Vagina (tissue), 2 donors: ENCODE measurements at regions not wholly inside any gene's neighbourhood (a gene's known extent, or its start where the extent isn't known, plus 50 kb on each side); places are given as distances from the start of the nearest gene placed in this dataset.

Experiments used
- DNase-seq, 2 donors: peaks; one replicate each; pipeline ENCODE4 v3.0.0-alpha.2; 2017; ENCODE audit errors: extremely low spot score in 2 of 2
- H3K27ac ChIP-seq: fragments of 200-600 bp; sonication (generic); one replicate; pipeline ENCODE4 v1.5.1; 2019
- H3K27me3 ChIP-seq: fragments of 200-600 bp; sonication (generic); one replicate; pipeline ENCODE4 v1.5.1; 2019
- H3K36me3 ChIP-seq, 2 donors: fragments of 200-600 bp; sonication (generic); one replicate each; pipeline ENCODE4 v1.5.1; 2017 to 2019
- H3K4me1 ChIP-seq: fragments of 200-600 bp; sonication (generic); one replicate; pipeline ENCODE4 v1.5.1; 2019
- H3K4me3 ChIP-seq, 2 donors: fragments of 200-600 bp; sonication (generic); 1 replicate in 1 of 2; 2 replicates in 1 of 2; pipeline ENCODE4 v1.5.1; 2016 to 2019
- H3K9me3 ChIP-seq: fragments of 200-600 bp; sonication (generic); one replicate; pipeline ENCODE4 v1.5.1; 2019
- CTCF ChIP-seq, 3 experiments: fragments of 450-650 bp in 2 of 3; fragments of 200-600 bp in 1 of 3; sonication (generic) in 1 of 3; IDR thresholded peaks; one replicate each; pipeline ENCODE4 v1.5.1; 2017 to 2019; ENCODE audit warnings: antibody characterized with exemption in 3 of 3, mild to moderate bottlenecking in 2 of 3, moderate library complexity in 2 of 3
- POLR2A ChIP-seq, 2 donors: fragments of 450-650 bp; IDR thresholded peaks; one replicate each; pipeline ENCODE4 v1.6.1; 2017; ENCODE audit warnings: antibody characterized with exemption in 2 of 2, mild to moderate bottlenecking in 2 of 2, moderate library complexity in 2 of 2
- POLR2AphosphoS5 ChIP-seq, 2 donors: sonication (generic); formaldehyde crosslinking; IDR thresholded peaks; one replicate each; pipeline ENCODE4 v1.9.0; 2017; ENCODE audit warnings: antibody characterized with exemption in 2 of 2, mild to moderate bottlenecking in 2 of 2, low read depth in 1 of 2; ENCODE audit not compliant: insufficient read depth in 1 of 2
- intact Hi-C: fragments of 100-400 bp; cut with DNase I; formaldehyde crosslinking; loops from one replicate; pipeline ENCODE4 v1.15.1; 2023

DNA sequence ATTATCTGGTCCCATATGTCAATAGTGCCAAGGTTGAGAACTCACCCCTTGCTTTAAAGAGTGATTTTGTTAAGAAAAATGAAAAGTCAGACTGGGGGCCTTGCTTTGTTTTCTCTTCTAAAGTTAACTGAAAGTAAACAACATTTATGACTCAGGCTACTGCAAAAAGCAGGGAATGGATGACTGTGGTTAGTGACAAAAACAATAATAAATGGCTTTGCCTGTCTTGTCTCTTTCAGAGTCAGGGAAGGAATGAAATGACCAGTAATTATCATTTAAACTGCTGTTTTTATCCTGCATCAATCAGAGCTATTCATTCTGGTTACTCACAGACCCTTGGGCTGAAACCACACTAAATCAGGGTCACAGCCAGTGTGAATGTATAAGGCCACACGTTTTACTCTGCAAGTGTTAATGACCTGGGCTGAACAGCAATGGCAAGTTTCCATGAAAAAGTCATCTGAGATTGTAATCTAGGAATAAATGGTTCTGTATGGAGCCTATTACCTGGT is 112.2 kb downstream of the ZNF608 start:
- intact Hi-C loops = no loop called here
- H3K27me3 ChIP-seq = no peaks in the 10 kb centered on the region
- no peaks in the 10 kb centered on the region for H3K9me3 ChIP-seq
- no peaks in the 10 kb centered on the region for H3K36me3 ChIP-seq
- peaks cover 14% of the 10 kb centered on the region for H3K4me1 ChIP-seq
- H3K27ac ChIP-seq = no peak overlapping the region
- no peak for DNase-seq
- H3K4me3 ChIP-seq = no peak overlapping the region
- TF ChIP-seq CTCF (IDR thresholded peaks at IDR 0.05) (no peak), POLR2A (IDR thresholded peaks at IDR 0.05) (no peak), POLR2AphosphoS5 (IDR thresholded peaks at IDR 0.05; ENCODE audit: insufficient read depth in 1 of 2, low read depth in 1 of 2) (no peak)

- H3K27ac ChIP-seq = no peak overlapping the region
- intact Hi-C loops = no loop called here
- H3K36me3 ChIP-seq = no peaks in the 10 kb centered on the region
- H3K9me3 ChIP-seq = no peaks in the 10 kb centered on the region
- no peaks in the 10 kb centered on the region for H3K27me3 ChIP-seq
- DNase-seq = no peak
- TF ChIP-seq POLR2AphosphoS5 (IDR thresholded peaks at IDR 0.05; ENCODE audit: insufficient read depth in 1 of 2, low read depth in 1 of 2) (no peak), POLR2A (IDR thresholded peaks at IDR 0.05) (no peak), CTCF (IDR thresholded peaks at IDR 0.05) (no peak)
- peaks cover 14% of the 10 kb centered on the region for H3K4me1 ChIP-seq
- no peak overlapping the region for H3K4me3 ChIP-seq
Measured at GRCh38 chr5:124633209-124633608, 113.2 kb downstream of the ZNF608 start.

DNA sequence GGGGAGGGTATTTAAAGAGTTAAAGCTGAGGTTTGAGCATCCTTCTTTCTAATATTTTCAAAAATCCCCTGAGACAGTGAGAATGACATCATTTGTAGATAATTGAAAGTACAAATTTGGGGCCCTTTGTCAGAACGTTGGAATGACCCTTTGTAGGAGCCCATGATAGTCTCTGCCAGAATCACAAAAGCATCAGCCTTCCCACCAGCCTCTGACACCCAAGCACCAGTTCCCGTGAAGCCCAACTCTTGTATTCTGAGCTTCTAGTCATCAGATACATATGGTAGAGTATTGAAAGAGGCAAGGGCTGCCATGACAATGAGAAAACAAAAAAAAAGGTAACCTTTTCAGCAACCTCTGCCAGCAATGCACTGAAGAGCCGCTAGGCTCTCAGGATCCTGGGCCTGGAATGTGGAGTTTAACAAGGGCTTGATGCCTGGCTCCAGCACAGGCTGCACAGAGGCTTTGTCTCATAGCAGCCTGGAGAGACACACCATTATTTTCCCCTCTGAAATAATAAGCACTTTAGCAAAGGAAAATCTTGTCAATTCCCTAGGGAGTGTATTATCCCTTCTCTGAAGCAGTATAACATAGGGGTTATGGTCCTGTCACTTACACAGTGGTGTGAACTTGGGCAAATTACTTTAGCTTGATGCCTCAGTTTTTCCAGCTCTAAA is 114.4 kb downstream of the ZNF608 start:
- TF ChIP-seq POLR2A (IDR thresholded peaks at IDR 0.05) (no peak), POLR2AphosphoS5 (IDR thresholded peaks at IDR 0.05; ENCODE audit: insufficient read depth in 1 of 2, low read depth in 1 of 2) (no peak), CTCF (IDR thresholded peaks at IDR 0.05) (no peak)
- no peak for DNase-seq
- Histone ChIP-seq H3K4me1 (peaks cover 14% of the 10 kb centered on the region), H3K27me3 (no peaks in the 10 kb centered on the region), H3K36me3 (no peaks in the 10 kb centered on the region), H3K27ac (no peak overlapping the region), H3K4me3 (no peak overlapping the region), H3K9me3 (no peaks in the 10 kb centered on the region)
- intact Hi-C loops = no loop called here

GRCh38 chr5:124630767-124631704 is 115.4 kb downstream of the ZNF608 start:
- intact Hi-C loops = no loop called here
- no peaks in the 10 kb centered on the region for H3K36me3 ChIP-seq
- no peak for DNase-seq
- H3K9me3 ChIP-seq = no peaks in the 10 kb centered on the region
- H3K27me3 ChIP-seq = no peaks in the 10 kb centered on the region
- H3K27ac ChIP-seq = no peak overlapping the region
- peaks cover 14% of the 10 kb centered on the region for H3K4me1 ChIP-seq
- TF ChIP-seq POLR2A (IDR thresholded peaks at IDR 0.05) = no peak
- no peak for TF ChIP-seq POLR2AphosphoS5 (IDR thresholded peaks at IDR 0.05; ENCODE audit: insufficient read depth in 1 of 2, low read depth in 1 of 2)
- TF ChIP-seq CTCF (IDR thresholded peaks at IDR 0.05) = no peak
- no peak overlapping the region for H3K4me3 ChIP-seq
